UCSD-AML1 (cell line): ENCODE measurements at regions not wholly inside any gene's neighbourhood (a gene's known extent, or its start where the extent isn't known, plus 50 kb on each side); places are given as distances from the start of the nearest gene placed in this dataset.
"Not testable (repeated sequence)": the region's sequence is repeated elsewhere in the genome, so short reads cannot be mapped to it uniquely, and the experiment has no call there.

ENCODE experiments used
- DNase-seq: peaks from one replicate; lab custom pipeline; 2025; ENCODE audit not compliant: unreplicated experiment; lab: John Stamatoyannopoulos, UW

- DNase-seq, result not testable (repeated sequence)
These were observed 172.2 kb upstream of the KCTD7 start for GRCh38 chr7:66456431-66456830.

- DNase-seq, result peak; percentile 17
These were observed 169.7 kb upstream of the KCTD7 start for GRCh38 chr7:66458991-66459390.

GRCh38 chr7:66459783-66460413, 168.8 kb upstream of the KCTD7 start:
- not testable (repeated sequence) for DNase-seq

GRCh38 chr7:66460921-66461361, 167.7 kb upstream of the KCTD7 start:
- no peak for DNase-seq

GRCh38 chr7:66461397-66461796, 167.3 kb upstream of the KCTD7 start:
- not testable (repeated sequence) for DNase-seq

GRCh38 chr7:66462831-66463230, 165.8 kb upstream of the KCTD7 start:
- DNase-seq, result not testable (repeated sequence)

GRCh38 chr7:66464059-66464458, 164.6 kb upstream of the KCTD7 start:
- no peak for DNase-seq

GRCh38 chr7:66466081-66466600, 162.5 kb upstream of the KCTD7 start:
- no peak for DNase-seq

- DNase-seq, result no peak
These were observed 160.8 kb upstream of the KCTD7 start for GRCh38 chr7:66467887-66468286.

- DNase-seq, result not testable (repeated sequence)
These were observed 155.6 kb upstream of the KCTD7 start for GRCh38 chr7:66473064-66473463.

GRCh38 chr7:66474441-66474840, 154.2 kb upstream of the KCTD7 start:
- DNase-seq, result no peak

- DNase-seq, result not testable (repeated sequence)
These were observed 152.6 kb upstream of the KCTD7 start for GRCh38 chr7:66476056-66476455.

GRCh38 chr7:66477822-66478397, 150.8 kb upstream of the KCTD7 start:
- not testable (repeated sequence) for DNase-seq

GRCh38 chr7:66481229-66481628, 147.5 kb upstream of the KCTD7 start:
- not testable (repeated sequence) for DNase-seq

- not testable (repeated sequence) for DNase-seq
These were observed 139.6 kb upstream of the KCTD7 start for GRCh38 chr7:66489065-66489464.

- DNase-seq, result not testable (repeated sequence)
These were observed 138.9 kb upstream of the KCTD7 start for GRCh38 chr7:66489741-66490140.

GRCh38 chr7:66490979-66491378, 137.7 kb upstream of the KCTD7 start:
- DNase-seq, result not testable (repeated sequence)

- DNase-seq, result not testable (repeated sequence)
These were observed 136.3 kb upstream of the KCTD7 start for GRCh38 chr7:66492405-66492804.

- DNase-seq, result peak; percentile 91
These were observed 135.2 kb upstream of the KCTD7 start for GRCh38 chr7:66493235-66494205.

GRCh38 chr7:66497346-66497745, 131.3 kb upstream of the KCTD7 start:
- DNase-seq, result no peak

GRCh38 chr7:66500087-66500486, 128.6 kb upstream of the KCTD7 start:
- no peak for DNase-seq
